Cardiac fibroblast (primary cell): ENCODE measurements at regions not wholly inside any gene's neighbourhood (a gene's known extent, or its start where the extent isn't known, plus 50 kb on each side); places are given as distances from the start of the nearest gene placed in this dataset.

ENCODE experiments used
- DNase-seq, 2 donors: peaks; one replicate each; pipeline versions ENCODE4 v3.0.0 to v3.0.0-alpha.2; 2010; ENCODE audit warnings: low read depth in 2 of 2
- H3K4me3 ChIP-seq, 2 donors: replicated peaks in 1 of 2; 1 replicate in 1 of 2; 2 replicates in 1 of 2; pipeline ENCODE4 v1.5.1; 2011; ENCODE audit warnings: low read depth in 2 of 2, low read length in 2 of 2, mild to moderate bottlenecking in 2 of 2, moderate library complexity in 1 of 2
- CTCF ChIP-seq: IDR thresholded peaks from one replicate; pipeline ENCODE4 v1.5.1; 2011; ENCODE audit warnings: low read depth, mild to moderate bottlenecking, low read length, inconsistent platforms

GRCh38 chr20:22338140-22338708 lies 246.1 kb downstream of the FOXA2 start:
- no peak overlapping the region for H3K4me3 ChIP-seq
- DNase-seq, result no peak
- TF ChIP-seq CTCF, result no peak

- H3K4me3 ChIP-seq, result no peak overlapping the region
- no peak for TF ChIP-seq CTCF
- DNase-seq, result no peak
Observed at GRCh38 chr20:22335210-22335609, 249.2 kb downstream of the FOXA2 start.

- peak; percentile 81 for TF ChIP-seq CTCF
- no peak overlapping the region for H3K4me3 ChIP-seq
- peak; percentile 72 to 74 for DNase-seq
Observed at GRCh38 chr20:22333885-22334545, 250.4 kb downstream of the FOXA2 start.

- H3K4me3 ChIP-seq, result no peak overlapping the region
Observed at GRCh38 chr20:22324505-22324904, 259.9 kb downstream of the FOXA2 start.

GRCh38 chr20:22322513-22322912 lies 261.9 kb downstream of the FOXA2 start:
- no peak overlapping the region for H3K4me3 ChIP-seq
- TF ChIP-seq CTCF, result no peak

More at GRCh38 chr20:22324505-22324904, 259.9 kb downstream of the FOXA2 start:
- no peak for TF ChIP-seq CTCF
- DNase-seq, result no peak

GRCh38 chr20:22321191-22321590 lies 263.2 kb downstream of the FOXA2 start:
- no peak overlapping the region for H3K4me3 ChIP-seq
- no peak for DNase-seq
- TF ChIP-seq CTCF, result no peak

More at GRCh38 chr20:22322513-22322912, 261.9 kb downstream of the FOXA2 start:
- no peak for DNase-seq
